ENCODE measurements at regions not wholly inside any gene's neighbourhood (a gene's known extent, or its start where the extent isn't known, plus 50 kb on each side); places are given as distances from the start of the nearest gene placed in this dataset.

- no peak for TF ChIP-seq CTCF (IDR thresholded peaks at IDR 0.05; ENCODE audit: unreplicated experiment)
- Mint-ChIP-seq H3K9me3 (ENCODE audit: low read depth) (peaks cover 9% of the 10 kb centered on the region), H3K4me3 (ENCODE audit: low read depth) (no peak overlapping the region), H3K4me1 (ENCODE audit: low read depth) (peaks cover 3% of the 10 kb centered on the region), H3K36me3 (ENCODE audit: insufficient read depth) (no peaks in the 10 kb centered on the region), H3K27ac (no peak overlapping the region), H3K27me3 (no peaks in the 10 kb centered on the region)
- DNase-seq (ENCODE audit: low spot score, unreplicated experiment): no peak
Measured at GRCh38 chr10:93219347-93219746, 145.7 kb downstream of the CYP26A1 start.

GRCh38 chr10:93220296-93221170 is 146.8 kb downstream of the CYP26A1 start:
- no peak overlapping the region for H3K27ac Mint-ChIP-seq
- peaks cover 3% of the 10 kb centered on the region for H3K4me1 Mint-ChIP-seq (ENCODE audit: low read depth)
- TF ChIP-seq CTCF (IDR thresholded peaks at IDR 0.05; ENCODE audit: unreplicated experiment): no peak
- H3K36me3 Mint-ChIP-seq (ENCODE audit: insufficient read depth): no peaks in the 10 kb centered on the region
- no peaks in the 10 kb centered on the region for H3K27me3 Mint-ChIP-seq
- H3K9me3 Mint-ChIP-seq (ENCODE audit: low read depth): peaks cover 9% of the 10 kb centered on the region
- no peak for DNase-seq (ENCODE audit: low spot score, unreplicated experiment)
- no peak overlapping the region for H3K4me3 Mint-ChIP-seq (ENCODE audit: low read depth)

- no peak overlapping the region for H3K27ac Mint-ChIP-seq
- no peak for TF ChIP-seq CTCF (IDR thresholded peaks at IDR 0.05; ENCODE audit: unreplicated experiment)
- no peak for DNase-seq (ENCODE audit: low spot score, unreplicated experiment)
- no peak overlapping the region for H3K4me3 Mint-ChIP-seq (ENCODE audit: low read depth)
- H3K9me3 Mint-ChIP-seq (ENCODE audit: low read depth): peaks cover 9% of the 10 kb centered on the region
- no peaks in the 10 kb centered on the region for H3K27me3 Mint-ChIP-seq
- H3K4me1 Mint-ChIP-seq (ENCODE audit: low read depth): peaks cover 3% of the 10 kb centered on the region
- H3K36me3 Mint-ChIP-seq (ENCODE audit: insufficient read depth): no peaks in the 10 kb centered on the region
Measured at GRCh38 chr10:93221171-93221496, 147.4 kb downstream of the CYP26A1 start.

GRCh38 chr10:93221521-93221920 is 147.8 kb downstream of the CYP26A1 start:
- Mint-ChIP-seq H3K9me3 (ENCODE audit: low read depth) (peaks cover 9% of the 10 kb centered on the region), H3K4me3 (ENCODE audit: low read depth) (no peak overlapping the region), H3K27me3 (no peaks in the 10 kb centered on the region), H3K4me1 (ENCODE audit: low read depth) (peaks cover 3% of the 10 kb centered on the region), H3K36me3 (ENCODE audit: insufficient read depth) (no peaks in the 10 kb centered on the region), H3K27ac (no peak overlapping the region)
- DNase-seq (ENCODE audit: low spot score, unreplicated experiment): no peak
- no peak for TF ChIP-seq CTCF (IDR thresholded peaks at IDR 0.05; ENCODE audit: unreplicated experiment)

DNA sequence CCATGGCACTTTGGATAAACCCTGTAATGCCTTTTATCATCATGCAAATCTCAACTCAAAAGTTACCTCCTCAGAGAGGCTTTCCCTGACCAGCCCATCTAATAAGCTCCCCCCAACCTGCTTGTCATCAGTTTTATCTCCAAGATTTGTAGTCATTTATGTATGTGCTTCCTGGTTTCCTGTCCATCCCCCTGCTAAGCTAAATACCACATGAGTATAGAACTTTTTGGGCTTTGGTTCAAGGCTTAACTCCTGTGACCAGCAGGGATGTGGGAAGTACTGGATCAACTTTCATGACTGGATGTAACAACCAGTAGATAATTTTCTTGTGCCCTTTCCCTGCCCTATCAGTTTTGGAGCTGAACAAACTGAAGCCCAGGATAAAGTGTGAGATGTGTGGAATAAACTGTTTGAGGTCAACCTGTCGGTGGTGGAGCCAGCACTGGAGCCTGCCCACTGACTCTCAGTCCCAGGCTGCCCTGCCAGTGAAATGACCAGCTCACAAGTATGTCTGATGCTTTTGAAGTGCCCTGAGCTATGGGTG is 148.6 kb downstream of the CYP26A1 start:
- no peak for DNase-seq (ENCODE audit: low spot score, unreplicated experiment)
- no peak overlapping the region for H3K27ac Mint-ChIP-seq
- H3K27me3 Mint-ChIP-seq: no peaks in the 10 kb centered on the region
- H3K9me3 Mint-ChIP-seq (ENCODE audit: low read depth): peaks cover 9% of the 10 kb centered on the region
- no peak for TF ChIP-seq CTCF (IDR thresholded peaks at IDR 0.05; ENCODE audit: unreplicated experiment)
- no peak overlapping the region for H3K4me3 Mint-ChIP-seq (ENCODE audit: low read depth)
- H3K36me3 Mint-ChIP-seq (ENCODE audit: insufficient read depth): no peaks in the 10 kb centered on the region
- H3K4me1 Mint-ChIP-seq (ENCODE audit: low read depth): peaks cover 3% of the 10 kb centered on the region
